ENCODE measurements at regions not wholly inside any gene's neighbourhood (a gene's known extent, or its start where the extent isn't known, plus 50 kb on each side); places are given as distances from the start of the nearest gene placed in this dataset.

DNA sequence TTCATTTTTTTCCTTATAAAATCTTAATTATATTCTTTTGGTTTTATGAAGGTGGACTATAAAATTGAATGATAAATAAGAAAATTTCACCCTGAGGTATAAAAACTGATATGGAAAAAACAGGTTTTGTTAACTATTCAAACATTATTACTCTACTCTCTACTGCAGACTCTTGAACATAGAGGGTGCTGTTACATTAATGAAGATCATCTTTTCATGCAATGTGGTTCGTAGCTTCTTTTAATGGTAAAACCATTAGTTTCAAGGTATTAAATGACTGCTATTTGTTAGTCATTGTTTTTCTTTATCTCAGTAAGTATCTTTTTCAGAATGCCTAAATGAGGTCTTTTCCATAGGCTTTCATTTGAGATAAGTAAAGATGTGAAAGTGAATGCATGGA is 510.4 kb downstream of the SLC16A7 start:
- TF ChIP-seq CTCF (IDR thresholded peaks at IDR 0.05) (no peak), POLR2A (IDR thresholded peaks at IDR 0.05) (no peak)

All from adrenal gland (tissue), 5 donors.